H9 (cell line): ENCODE measurements at regions not wholly inside any gene's neighbourhood (a gene's known extent, or its start where the extent isn't known, plus 50 kb on each side); places are given as distances from the start of the nearest gene placed in this dataset.

Source experiments
- DNase-seq: peaks from one replicate; pipeline ENCODE4 v3.0.0-alpha.2; 2017
- H2AFZ ChIP-seq: one replicate; pipeline ENCODE4 v1.6.1; 2013; ENCODE audit warnings: mild to moderate bottlenecking, low read length, control low read depth, moderate library complexity
- H2AK5ac ChIP-seq: 2 replicates; pipeline ENCODE4 v1.6.1; 2013; ENCODE audit warnings: low read length, control low read depth, mixed read lengths; ENCODE audit not compliant: insufficient read length
- H2BK120ac ChIP-seq: one replicate; pipeline ENCODE4 v1.6.1; 2013; ENCODE audit warnings: low read depth, mild to moderate bottlenecking, low read length, control low read depth, inconsistent platforms; ENCODE audit not compliant: poor library complexity, severe bottlenecking
- H2BK12ac ChIP-seq: 2 replicates; pipeline ENCODE4 v1.6.1; 2013; ENCODE audit warnings: low read length, control low read depth, mixed read lengths, low read depth; ENCODE audit not compliant: insufficient read length
- H2BK15ac ChIP-seq: 2 replicates; pipeline ENCODE4 v1.6.1; 2013; ENCODE audit warnings: low read depth, low read length, control low read depth
- H2BK20ac ChIP-seq: one replicate; pipeline ENCODE4 v1.6.1; 2013; ENCODE audit warnings: low read depth, mild to moderate bottlenecking, low read length, control low read depth, inconsistent platforms; ENCODE audit not compliant: poor library complexity, severe bottlenecking
- H2BK5ac ChIP-seq: 2 replicates; pipeline ENCODE4 v1.6.1; 2013; ENCODE audit warnings: low read length, control low read depth, mixed read lengths; ENCODE audit not compliant: insufficient read length
- H3K14ac ChIP-seq: 2 replicates; pipeline ENCODE4 v1.6.1; 2013; ENCODE audit warnings: low read length, control low read depth; ENCODE audit not compliant: insufficient read depth
- H3K18ac ChIP-seq: 2 replicates; pipeline ENCODE4 v1.6.1; 2013; ENCODE audit warnings: low read depth, mild to moderate bottlenecking, mixed read lengths, low read length, control low read depth; ENCODE audit not compliant: insufficient read length
- H3K23ac ChIP-seq: 2 replicates; pipeline ENCODE4 v1.6.1; 2013; ENCODE audit warnings: low read length, control low read depth, mixed read lengths, low read depth; ENCODE audit not compliant: insufficient read length
- H3K23me2 ChIP-seq: 2 replicates; pipeline ENCODE4 v1.6.1; 2013; ENCODE audit warnings: low read depth, mild to moderate bottlenecking, mixed read lengths, low read length, control low read depth; ENCODE audit not compliant: insufficient read length, poor library complexity, severe bottlenecking
- H3K27ac ChIP-seq: 2 replicates; pipeline ENCODE4 v1.5.1; 2013; ENCODE audit warnings: low read length, control low read depth, mixed read lengths, low read depth; ENCODE audit not compliant: insufficient read length
- H3K27me3 ChIP-seq: 2 replicates; pipeline ENCODE4 v1.6.1; 2013; ENCODE audit warnings: low read length, control low read depth, inconsistent platforms; ENCODE audit not compliant: insufficient read depth
- H3K4ac ChIP-seq: 2 replicates; pipeline ENCODE4 v1.6.1; 2013; ENCODE audit warnings: low read depth, mild to moderate bottlenecking, control low read depth, inconsistent platforms, low read length, moderate library complexity
- H3K4me1 ChIP-seq: 2 replicates; pipeline ENCODE4 v1.6.1; 2013; ENCODE audit warnings: low read length, control low read depth, inconsistent platforms; ENCODE audit not compliant: insufficient read depth
- H3K4me2 ChIP-seq: 2 replicates; pipeline ENCODE4 v1.6.1; 2013; ENCODE audit warnings: low read length, control low read depth, mixed read lengths; ENCODE audit not compliant: insufficient read length, insufficient read depth
- H3K56ac ChIP-seq: 2 replicates; pipeline ENCODE4 v1.6.1; 2013; ENCODE audit warnings: low read depth, mild to moderate bottlenecking, mixed read lengths, low read length, control low read depth; ENCODE audit not compliant: insufficient read length
- H3K79me1 ChIP-seq: 2 replicates; pipeline ENCODE4 v1.6.1; 2013; ENCODE audit warnings: low read depth, mild to moderate bottlenecking, moderate library complexity, low read length, control low read depth, inconsistent platforms; ENCODE audit not compliant: insufficient read depth, poor library complexity, severe bottlenecking
- H3K79me2 ChIP-seq: 2 replicates; pipeline ENCODE4 v1.6.1; 2013; ENCODE audit warnings: low read length, control low read depth, inconsistent platforms; ENCODE audit not compliant: insufficient read depth
- H3K9ac ChIP-seq: 2 replicates; pipeline ENCODE4 v1.6.1; 2013; ENCODE audit warnings: low read length, control low read depth, mixed read lengths; ENCODE audit not compliant: insufficient read length; ENCODE audit errors: extremely low read depth
- H3K9me3 ChIP-seq: one replicate; pipeline ENCODE4 v1.6.1; 2013; ENCODE audit warnings: low read depth, low read length, inconsistent platforms; ENCODE audit not compliant: control insufficient read depth
- H3T11ph ChIP-seq: one replicate; pipeline ENCODE4 v1.6.1; 2013; ENCODE audit warnings: mild to moderate bottlenecking, low read length, control low read depth, inconsistent platforms
- H4K20me1 ChIP-seq: one replicate; pipeline ENCODE4 v1.6.1; 2013; ENCODE audit not compliant: control insufficient read depth, insufficient read length, insufficient read depth
- H4K5ac ChIP-seq: 2 replicates; pipeline ENCODE4 v1.6.1; 2013; ENCODE audit warnings: low read depth, mild to moderate bottlenecking, mixed read lengths, low read length, control low read depth; ENCODE audit not compliant: insufficient read length
- H4K8ac ChIP-seq: replicated peaks from 2 replicates; pipeline ENCODE4 v1.6.1; 2013; ENCODE audit warnings: low read length, control low read depth, mixed read lengths, low read depth; ENCODE audit not compliant: insufficient read length
- H4K91ac ChIP-seq: 2 replicates; pipeline ENCODE4 v1.6.1; 2013; ENCODE audit warnings: low read depth, mild to moderate bottlenecking, moderate library complexity, mixed read lengths, low read length, control low read depth; ENCODE audit not compliant: insufficient read length
- H3K27ac Mint-ChIP-seq, 3 experiments: 2 replicates in 2 of 3; 3 replicates in 1 of 3; pipeline ENCODE4 v1.8.0; 2020 to 2021; ENCODE audit warnings: mixed read lengths in 3 of 3, mild to moderate bottlenecking in 1 of 3, moderate library complexity in 1 of 3
- H3K27me3 Mint-ChIP-seq: 2 replicates; pipeline ENCODE4 v1.8.0; 2021; ENCODE audit warnings: low read depth, mild to moderate bottlenecking, moderate library complexity, mixed read lengths
- H3K36me3 Mint-ChIP-seq, 3 experiments: 2 replicates in 2 of 3; 3 replicates in 1 of 3; pipeline ENCODE4 v1.8.0; 2020 to 2021; ENCODE audit warnings: low read depth in 3 of 3, mixed read lengths in 3 of 3; ENCODE audit not compliant: insufficient read depth in 1 of 3
- H3K4me1 Mint-ChIP-seq, 2 experiments: 2 replicates each; pipeline ENCODE4 v1.8.0; 2020; ENCODE audit warnings: mixed read lengths in 2 of 2
- H3K4me3 Mint-ChIP-seq, 2 experiments: 2 replicates in 1 of 2; 3 replicates in 1 of 2; pipeline ENCODE4 v1.8.0; 2020 to 2021; ENCODE audit warnings: mild to moderate bottlenecking in 2 of 2, mixed read lengths in 2 of 2, moderate library complexity in 1 of 2
- H3K9me3 Mint-ChIP-seq, 2 experiments: 2 replicates in 1 of 2; 3 replicates in 1 of 2; pipeline ENCODE4 v1.8.0; 2020; ENCODE audit warnings: mild to moderate bottlenecking in 2 of 2, mixed read lengths in 2 of 2, moderate library complexity in 1 of 2
- WGBS: extraction: QIAGEN DNeasy Blood & Tissue Kit; methylation state at CpG from one replicate; pipeline ENCODE4 v1.1.7; 2013; ENCODE audit warnings: missing lambda C conversion rate, low lambda C conversion rate, mixed read lengths; ENCODE audit not compliant: insufficient read length; ENCODE audit errors: extremely low coverage; 5-methylcytosine and 5-hydroxymethylcytosine counted together
- TF ChIP-seq, protein P1 (sequence below): fragments of 200-600 bp; sonication (generic); conservative IDR thresholded peaks from 3 replicates; pipeline ENCODE4 v1.8.0; 2021; ENCODE audit warnings: antibody characterized with exemption, mild to moderate bottlenecking

- no peak overlapping the region for H2AFZ ChIP-seq
- H3K9ac ChIP-seq, result no peak overlapping the region
- no peak overlapping the region for H3T11ph ChIP-seq
- no peak overlapping the region for H3K18ac ChIP-seq
- H2BK20ac ChIP-seq, result no peak overlapping the region
- no peak overlapping the region for H4K91ac ChIP-seq
- H4K8ac ChIP-seq, result no peak overlapping the region
- no peaks in the 10 kb centered on the region for H3K36me3 Mint-ChIP-seq
- no peak overlapping the region for H3K4me3 Mint-ChIP-seq
- no peak overlapping the region for H3K27ac ChIP-seq
- H2BK12ac ChIP-seq, result no peak overlapping the region
- TF ChIP-seq, protein P1, sequence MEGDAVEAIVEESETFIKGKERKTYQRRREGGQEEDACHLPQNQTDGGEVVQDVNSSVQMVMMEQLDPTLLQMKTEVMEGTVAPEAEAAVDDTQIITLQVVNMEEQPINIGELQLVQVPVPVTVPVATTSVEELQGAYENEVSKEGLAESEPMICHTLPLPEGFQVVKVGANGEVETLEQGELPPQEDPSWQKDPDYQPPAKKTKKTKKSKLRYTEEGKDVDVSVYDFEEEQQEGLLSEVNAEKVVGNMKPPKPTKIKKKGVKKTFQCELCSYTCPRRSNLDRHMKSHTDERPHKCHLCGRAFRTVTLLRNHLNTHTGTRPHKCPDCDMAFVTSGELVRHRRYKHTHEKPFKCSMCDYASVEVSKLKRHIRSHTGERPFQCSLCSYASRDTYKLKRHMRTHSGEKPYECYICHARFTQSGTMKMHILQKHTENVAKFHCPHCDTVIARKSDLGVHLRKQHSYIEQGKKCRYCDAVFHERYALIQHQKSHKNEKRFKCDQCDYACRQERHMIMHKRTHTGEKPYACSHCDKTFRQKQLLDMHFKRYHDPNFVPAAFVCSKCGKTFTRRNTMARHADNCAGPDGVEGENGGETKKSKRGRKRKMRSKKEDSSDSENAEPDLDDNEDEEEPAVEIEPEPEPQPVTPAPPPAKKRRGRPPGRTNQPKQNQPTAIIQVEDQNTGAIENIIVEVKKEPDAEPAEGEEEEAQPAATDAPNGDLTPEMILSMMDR, result no peak
- H3K56ac ChIP-seq, result no peak overlapping the region
- no peaks in the 10 kb centered on the region for H3K27me3 ChIP-seq
- no CpG with 5 or more reads among the region's 2 CpGs for whole genome bisulfite sequencing
- H3K23me2 ChIP-seq, result no peaks in the 10 kb centered on the region
- no peaks in the 10 kb centered on the region for H3K79me2 ChIP-seq
- no peak overlapping the region for H3K27ac Mint-ChIP-seq
- H3K9me3 Mint-ChIP-seq, result no peaks in the 10 kb centered on the region
- no peaks in the 10 kb centered on the region for H3K9me3 ChIP-seq
- H2BK5ac ChIP-seq, result no peak overlapping the region
- no peaks in the 10 kb centered on the region for H3K27me3 Mint-ChIP-seq
- no peak overlapping the region for H3K4me2 ChIP-seq
- H3K4me1 ChIP-seq, result no peaks in the 10 kb centered on the region
- H2BK120ac ChIP-seq, result no peak overlapping the region
- H3K14ac ChIP-seq, result no peak overlapping the region
- no peak overlapping the region for H4K5ac ChIP-seq
- H2AK5ac ChIP-seq, result no peak overlapping the region
- no peak for DNase-seq
- peaks cover 7 to 8% of the 10 kb centered on the region in 2 experiments for H3K4me1 Mint-ChIP-seq
- H4K20me1 ChIP-seq, result no peaks in the 10 kb centered on the region
- no peaks in the 10 kb centered on the region for H3K79me1 ChIP-seq
- no peak overlapping the region for H2BK15ac ChIP-seq
- H3K4ac ChIP-seq, result no peak overlapping the region
- H3K23ac ChIP-seq, result no peak overlapping the region
Observed at GRCh38 chr4:177087499-177087898, 222.2 kb upstream of the NEIL3 start.
